Middle frontal gyrus (tissue), 1 donor: ENCODE measurements at regions not wholly inside any gene's neighbourhood (a gene's known extent, or its start where the extent isn't known, plus 50 kb on each side); places are given as distances from the start of the nearest gene placed in this dataset.

Experiments
- DNase-seq: peaks from one replicate; pipeline ENCODE4 v3.0.0-alpha.2; 2015; ENCODE audit warnings: low spot score; ENCODE audit errors: extremely low spot score

GRCh38 chr10:130809181-130809580 lies 502.3 kb downstream of the TCERG1L start:
- no peak for DNase-seq

GRCh38 chr10:130809761-130810515 lies 501.6 kb downstream of the TCERG1L start:
- no peak for DNase-seq

- no peak for DNase-seq
Observed at GRCh38 chr10:130810856-130811255, 500.7 kb downstream of the TCERG1L start.

GRCh38 chr10:130812381-130813148 lies 499.0 kb downstream of the TCERG1L start:
- DNase-seq, result no peak

GRCh38 chr10:130814610-130815009 lies 496.9 kb downstream of the TCERG1L start:
- DNase-seq, result no peak

- DNase-seq, result no peak
Observed at GRCh38 chr10:130816116-130816901, 495.2 kb downstream of the TCERG1L start.

- no peak for DNase-seq
Observed at GRCh38 chr10:130817046-130817624, 494.4 kb downstream of the TCERG1L start.

GRCh38 chr10:130817674-130818073 lies 493.8 kb downstream of the TCERG1L start:
- no peak for DNase-seq

GRCh38 chr10:130820880-130821482 lies 490.5 kb downstream of the TCERG1L start:
- no peak for DNase-seq

GRCh38 chr10:130824230-130825014 lies 487.1 kb downstream of the TCERG1L start:
- DNase-seq, result no peak

GRCh38 chr10:130833596-130833995 lies 477.9 kb downstream of the TCERG1L start:
- DNase-seq, result no peak

GRCh38 chr10:130834170-130834569 lies 477.4 kb downstream of the TCERG1L start:
- no peak for DNase-seq

- no peak for DNase-seq
Observed at GRCh38 chr10:130834573-130834972, 476.9 kb downstream of the TCERG1L start.

- no peak for DNase-seq
Observed at GRCh38 chr10:130835068-130835467, 476.5 kb downstream of the TCERG1L start.

GRCh38 chr10:130836344-130836743 lies 475.2 kb downstream of the TCERG1L start:
- no peak for DNase-seq

GRCh38 chr10:130843051-130843653 lies 468.4 kb downstream of the TCERG1L start:
- no peak for DNase-seq

GRCh38 chr10:130844310-130844709 lies 467.2 kb downstream of the TCERG1L start:
- no peak for DNase-seq

- no peak for DNase-seq
Observed at GRCh38 chr10:130847170-130847569, 464.4 kb downstream of the TCERG1L start.

- DNase-seq, result no peak
Observed at GRCh38 chr10:130848855-130849254, 462.7 kb downstream of the TCERG1L start.

- no peak for DNase-seq
Observed at GRCh38 chr10:130854151-130854550, 457.4 kb downstream of the TCERG1L start.
